B cell (primary cell): ENCODE measurements at regions not wholly inside any gene's neighbourhood (a gene's known extent, or its start where the extent isn't known, plus 50 kb on each side); places are given as distances from the start of the nearest gene placed in this dataset.

Experiments used
- ATAC-seq: fragments of 200-7000 bp; cut with Tn5 transposase; one replicate; pipeline ENCODE4 v1.10.0; 2021; ENCODE audit warnings: low read depth, mild to moderate bottlenecking, moderate number of reproducible peaks, moderate library complexity
- CTCF ChIA-PET: fragments of 350-600 bp; sonication (Branson Sonifier 250); formaldehyde crosslinking; loops from one replicate; lab custom pipeline; 2021; ENCODE audit warnings: antibody characterized with exemption, inconsistent platforms; lab: Charles Lee
- POLR2A ChIA-PET: fragments of 350-600 bp; sonication (Branson Sonifier 250); formaldehyde crosslinking; loops from one replicate; lab custom pipeline; 2021; ENCODE audit warnings: antibody characterized with exemption; lab: Charles Lee
- DNase-seq: peaks from one replicate; pipeline ENCODE4 v3.0.0; 2013
- H2AFZ ChIP-seq: 2 replicates; pipeline ENCODE4 v1.6.1; 2012; ENCODE audit warnings: mild to moderate bottlenecking, low read depth, low read length; ENCODE audit not compliant: insufficient read depth, poor library complexity, severe bottlenecking
- H3K27ac ChIP-seq, 2 donors: 1 replicate in 1 of 2; 2 replicates in 1 of 2; pipeline ENCODE4 v1.5.1; 2012 to 2013; ENCODE audit warnings: low read length in 2 of 2, mild to moderate bottlenecking in 2 of 2, moderate library complexity in 1 of 2
- H3K27me3 ChIP-seq, 4 experiments: fragments of 200-600 bp in 1 of 4; sonication (generic) in 1 of 4; replicated peaks in 1 of 4; 1 replicate in 2 of 4; 2 replicates in 2 of 4; pipeline versions ENCODE4 v1.6.1 to v1.7.0; 2013 to 2016; ENCODE audit warnings: low read length in 3 of 4, mild to moderate bottlenecking in 2 of 4, mixed read lengths in 1 of 4, moderate library complexity in 1 of 4; ENCODE audit not compliant: insufficient read depth in 4 of 4, control insufficient read depth in 3 of 4; ENCODE audit errors: control extremely low read depth in 1 of 4
- H3K36me3 ChIP-seq, 2 experiments: replicated peaks in 1 of 2; 1 replicate in 1 of 2; 2 replicates in 1 of 2; pipeline versions ENCODE4 v1.6.1 to v1.7.1; 2013; ENCODE audit warnings: low read length in 1 of 2; ENCODE audit not compliant: insufficient read depth in 2 of 2, control insufficient read depth in 1 of 2; ENCODE audit errors: control extremely low read depth in 1 of 2, extremely low read depth in 1 of 2
- H3K4me1 ChIP-seq, 2 donors: fragments of 200-600 bp in 1 of 2; sonication (generic) in 1 of 2; 1 replicate in 1 of 2; 2 replicates in 1 of 2; pipeline versions ENCODE4 v1.5.1 to v1.6.1; 2013 to 2017; ENCODE audit warnings: low read length in 2 of 2; ENCODE audit not compliant: control insufficient read depth in 2 of 2, insufficient read depth in 2 of 2
- H3K4me2 ChIP-seq: replicated peaks from 2 replicates; pipeline ENCODE3; 2012; ENCODE audit warnings: mild to moderate bottlenecking, low read depth, low read length; ENCODE audit not compliant: poor library complexity, severe bottlenecking
- H3K4me3 ChIP-seq, 5 experiments: fragments of 200-600 bp in 1 of 5; sonication (generic) in 1 of 5; 1 replicate in 3 of 5; 2 replicates in 2 of 5; pipeline versions ENCODE4 v1.5.1 to v1.7.0; 2011 to 2016; ENCODE audit warnings: low read length in 4 of 5, mild to moderate bottlenecking in 4 of 5, low read depth in 2 of 5, control low read depth in 1 of 5, moderate library complexity in 1 of 5; ENCODE audit not compliant: insufficient read depth in 1 of 5; ENCODE audit errors: control extremely low read depth in 1 of 5, extremely low read depth in 1 of 5
- H3K79me2 ChIP-seq: fragments of 200-600 bp; sonication (generic); one replicate; pipeline ENCODE4 v1.6.0; 2016; ENCODE audit warnings: low read length; ENCODE audit not compliant: control insufficient read depth, insufficient read depth
- H3K9ac ChIP-seq: fragments of 200-600 bp; sonication (generic); 2 replicates; pipeline ENCODE4 v1.6.1; 2017; ENCODE audit warnings: mild to moderate bottlenecking, low read length, moderate library complexity
- H3K9me3 ChIP-seq, 3 donors: one replicate each; pipeline versions ENCODE4 v1.6.1 to v1.7.1; 2013; ENCODE audit warnings: low read length in 2 of 3; ENCODE audit not compliant: control insufficient read depth in 2 of 3, insufficient read depth in 1 of 3; ENCODE audit errors: control extremely low read depth in 1 of 3
- H4K20me1 ChIP-seq: 2 replicates; pipeline ENCODE4 v1.6.0; 2012; ENCODE audit warnings: mild to moderate bottlenecking, low read length; ENCODE audit not compliant: insufficient read depth, control insufficient read depth, poor library complexity, severe bottlenecking
- H3K27ac Mint-ChIP-seq: one replicate; pipeline ENCODE4 v1.8.0; 2021; ENCODE audit warnings: mixed read lengths
- H3K27me3 Mint-ChIP-seq: one replicate; pipeline ENCODE4 v1.8.0; 2021; ENCODE audit warnings: mixed read lengths
- H3K4me1 Mint-ChIP-seq: one replicate; pipeline ENCODE4 v1.8.0; 2021; ENCODE audit warnings: mixed read lengths
- H3K4me3 Mint-ChIP-seq: one replicate; pipeline ENCODE4 v1.8.0; 2021; ENCODE audit warnings: mixed read lengths
- H3K9me3 Mint-ChIP-seq: one replicate; pipeline ENCODE4 v1.8.0; 2022; ENCODE audit warnings: mixed read lengths; ENCODE audit not compliant: insufficient read depth
- EZH2 ChIP-seq: IDR thresholded peaks from 2 replicates; pipeline ENCODE4 v1.6.1; 2012; ENCODE audit warnings: borderline replicate concordance, low read depth, mild to moderate bottlenecking, moderate library complexity, low read length; ENCODE audit not compliant: insufficient read depth, poor library complexity, severe bottlenecking
- WGBS: methylation state at CpG from one replicate; pipeline ENCODE4 v1.1.5; 2013; ENCODE audit warnings: missing lambda C conversion rate; ENCODE audit not compliant: insufficient coverage; 5-methylcytosine and 5-hydroxymethylcytosine counted together
- intact Hi-C: fragments of 100-400 bp; cut with micrococcal nuclease; formaldehyde crosslinking; loops from one replicate; pipeline ENCODE4 v1.10.0; 2022
- TF ChIP-seq, protein P1 (sequence below): fragments of 200-600 bp; IDR thresholded peaks from one replicate; pipeline ENCODE4 v1.8.0; 2022; ENCODE audit warnings: antibody characterized with exemption, mild to moderate bottlenecking

GRCh38 chr1:188355847-188356246 is 1527.1 kb downstream of the PLA2G4A start:
- WGBS: 87% methylated on average over 5 of the region's 5 CpGs
- Histone ChIP-seq H3K4me2 (no peak overlapping the region), H3K9ac (no peak overlapping the region), H4K20me1 (no peaks in the 10 kb centered on the region), H3K9me3 (peaks cover 0 to 16% (median 0%) of the 10 kb centered on the region in 3 donors), H3K27me3 (no peaks in the 10 kb centered on the region), H3K4me3 (no peak overlapping the region), H3K27ac (no peak overlapping the region), H2AFZ (no peak overlapping the region), H3K36me3 (no peaks in the 10 kb centered on the region), H3K4me1 (no peaks in the 10 kb centered on the region), H3K79me2 (no peaks in the 10 kb centered on the region)
- no peak overlapping the region for H3K4me3 Mint-ChIP-seq
- no peak overlapping the region for H3K27ac Mint-ChIP-seq
- no peaks in the 10 kb centered on the region for H3K4me1 Mint-ChIP-seq
- no peaks in the 10 kb centered on the region for H3K27me3 Mint-ChIP-seq
- ChIA-PET CTCF (no interaction called here), POLR2A (no interaction called here)
- TF ChIP-seq EZH2: no peak
- TF ChIP-seq, protein P1, sequence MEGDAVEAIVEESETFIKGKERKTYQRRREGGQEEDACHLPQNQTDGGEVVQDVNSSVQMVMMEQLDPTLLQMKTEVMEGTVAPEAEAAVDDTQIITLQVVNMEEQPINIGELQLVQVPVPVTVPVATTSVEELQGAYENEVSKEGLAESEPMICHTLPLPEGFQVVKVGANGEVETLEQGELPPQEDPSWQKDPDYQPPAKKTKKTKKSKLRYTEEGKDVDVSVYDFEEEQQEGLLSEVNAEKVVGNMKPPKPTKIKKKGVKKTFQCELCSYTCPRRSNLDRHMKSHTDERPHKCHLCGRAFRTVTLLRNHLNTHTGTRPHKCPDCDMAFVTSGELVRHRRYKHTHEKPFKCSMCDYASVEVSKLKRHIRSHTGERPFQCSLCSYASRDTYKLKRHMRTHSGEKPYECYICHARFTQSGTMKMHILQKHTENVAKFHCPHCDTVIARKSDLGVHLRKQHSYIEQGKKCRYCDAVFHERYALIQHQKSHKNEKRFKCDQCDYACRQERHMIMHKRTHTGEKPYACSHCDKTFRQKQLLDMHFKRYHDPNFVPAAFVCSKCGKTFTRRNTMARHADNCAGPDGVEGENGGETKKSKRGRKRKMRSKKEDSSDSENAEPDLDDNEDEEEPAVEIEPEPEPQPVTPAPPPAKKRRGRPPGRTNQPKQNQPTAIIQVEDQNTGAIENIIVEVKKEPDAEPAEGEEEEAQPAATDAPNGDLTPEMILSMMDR: no peak
- intact Hi-C loops: no loop called here
- peaks cover 10% of the 10 kb centered on the region for H3K9me3 Mint-ChIP-seq
- ATAC-seq (no peak), DNase-seq (no peak)

GRCh38 chr1:188359315-188359714 is 1530.6 kb downstream of the PLA2G4A start:
- Histone ChIP-seq H3K27me3 (no peaks in the 10 kb centered on the region), H3K9me3 (peaks cover 0 to 16% (median 0%) of the 10 kb centered on the region in 3 donors), H4K20me1 (no peaks in the 10 kb centered on the region), H3K79me2 (no peaks in the 10 kb centered on the region), H3K4me3 (no peak overlapping the region), H3K27ac (no peak overlapping the region), H3K36me3 (no peaks in the 10 kb centered on the region), H2AFZ (no peak overlapping the region), H3K4me1 (no peaks in the 10 kb centered on the region), H3K9ac (no peak overlapping the region), H3K4me2 (no peak overlapping the region)
- no peak for ATAC-seq
- ChIA-PET POLR2A (no interaction called here), CTCF (no interaction called here)
- Mint-ChIP-seq H3K27me3 (no peaks in the 10 kb centered on the region), H3K4me3 (no peak overlapping the region), H3K27ac (no peak overlapping the region), H3K4me1 (no peaks in the 10 kb centered on the region), H3K9me3 (peaks cover 12% of the 10 kb centered on the region)
- intact Hi-C loops: no loop called here
- no peak for DNase-seq
- WGBS: 75% methylated on average over 2 of the region's 4 CpGs
- TF ChIP-seq, protein P1: no peak
- TF ChIP-seq EZH2: no peak
